Transverse colon (tissue), 4 donors: ENCODE measurements at regions not wholly inside any gene's neighbourhood (a gene's known extent, or its start where the extent isn't known, plus 50 kb on each side); places are given as distances from the start of the nearest gene placed in this dataset.

Experiments used
- DNase-seq: peaks from one replicate; pipeline ENCODE4 v3.0.0-alpha.2; 2019
- H3K27ac ChIP-seq, 4 donors: fragments of 200-600 bp; sonication (generic); 2 replicates each; pipeline ENCODE4 v1.5.1; 2016 to 2018; ENCODE audit warnings: inconsistent platforms in 4 of 4
- H3K27me3 ChIP-seq: fragments of 200-600 bp; sonication (generic); 2 replicates; pipeline ENCODE4 v1.5.1; 2017; ENCODE audit warnings: inconsistent platforms
- H3K36me3 ChIP-seq, 4 donors: fragments of 200-600 bp; sonication (generic); 2 replicates each; pipeline ENCODE4 v1.5.1; 2017 to 2019; ENCODE audit warnings: inconsistent platforms in 4 of 4
- H3K4me1 ChIP-seq, 4 donors: fragments of 200-600 bp; sonication (generic); 2 replicates each; pipeline ENCODE4 v1.5.1; 2017 to 2020; ENCODE audit warnings: inconsistent platforms in 4 of 4
- H3K4me3 ChIP-seq, 4 donors: fragments of 200-600 bp; sonication (generic); 1 replicate in 1 of 4; 2 replicates in 3 of 4; pipeline versions ENCODE4 v1.5.1 to v1.6.1; 2017 to 2019; ENCODE audit warnings: inconsistent platforms in 4 of 4
- H3K9me3 ChIP-seq, 2 donors: fragments of 200-600 bp; sonication (generic); 2 replicates each; pipeline ENCODE4 v1.5.1; 2017 to 2019; ENCODE audit warnings: inconsistent platforms in 2 of 2
- EP300 ChIP-seq: sonication (generic); formaldehyde crosslinking; IDR thresholded peaks from one replicate; pipeline ENCODE4 v1.6.1; 2017; ENCODE audit warnings: antibody characterized with exemption, low read depth
- POLR2A ChIP-seq: fragments of 450-650 bp; IDR thresholded peaks from one replicate; pipeline ENCODE4 v1.6.1; 2016; ENCODE audit warnings: antibody characterized with exemption, mild to moderate bottlenecking, moderate library complexity
- POLR2AphosphoS5 ChIP-seq, 3 donors: sonication (generic); formaldehyde crosslinking; IDR thresholded peaks; one replicate each; pipeline ENCODE4 v1.6.1; 2016; ENCODE audit warnings: antibody characterized with exemption in 3 of 3
- WGBS, 2 donors: methylation state at CpG; one replicate each; pipeline ENCODE4 v1.1.5; 2018; ENCODE audit warnings: low coverage in 1 of 2; 5-methylcytosine and 5-hydroxymethylcytosine counted together
- in situ Hi-C, 4 donors: fragments of 200-750 bp; cut with MboI; loops; one replicate each; pipeline versions ENCODE4 v1.15.0 to v1.15.1; 2017; ENCODE audit warnings: low sequenced_read_pairs in 3 of 4, low pct_ligation_motif_present in 1 of 4, low pct_unique_long_range_greater_than_20kb in 1 of 4
- intact Hi-C: fragments of 100-400 bp; cut with DNase I; formaldehyde crosslinking; loops from one replicate; pipeline ENCODE4 v1.15.1; 2023; ENCODE audit warnings: low total_unique reads
- TF ChIP-seq, protein P1 (sequence below), 5 experiments: fragments of 200-600 bp in 3 of 5; fragments of 450-650 bp in 2 of 5; sonication (generic) in 3 of 5; IDR thresholded peaks; 1 replicate in 2 of 5; 2 replicates in 3 of 5; pipeline ENCODE4 v1.5.1; 2016 to 2017; ENCODE audit warnings: antibody characterized with exemption in 5 of 5, inconsistent platforms in 3 of 5, mild to moderate bottlenecking in 2 of 5, moderate library complexity in 1 of 5

DNA sequence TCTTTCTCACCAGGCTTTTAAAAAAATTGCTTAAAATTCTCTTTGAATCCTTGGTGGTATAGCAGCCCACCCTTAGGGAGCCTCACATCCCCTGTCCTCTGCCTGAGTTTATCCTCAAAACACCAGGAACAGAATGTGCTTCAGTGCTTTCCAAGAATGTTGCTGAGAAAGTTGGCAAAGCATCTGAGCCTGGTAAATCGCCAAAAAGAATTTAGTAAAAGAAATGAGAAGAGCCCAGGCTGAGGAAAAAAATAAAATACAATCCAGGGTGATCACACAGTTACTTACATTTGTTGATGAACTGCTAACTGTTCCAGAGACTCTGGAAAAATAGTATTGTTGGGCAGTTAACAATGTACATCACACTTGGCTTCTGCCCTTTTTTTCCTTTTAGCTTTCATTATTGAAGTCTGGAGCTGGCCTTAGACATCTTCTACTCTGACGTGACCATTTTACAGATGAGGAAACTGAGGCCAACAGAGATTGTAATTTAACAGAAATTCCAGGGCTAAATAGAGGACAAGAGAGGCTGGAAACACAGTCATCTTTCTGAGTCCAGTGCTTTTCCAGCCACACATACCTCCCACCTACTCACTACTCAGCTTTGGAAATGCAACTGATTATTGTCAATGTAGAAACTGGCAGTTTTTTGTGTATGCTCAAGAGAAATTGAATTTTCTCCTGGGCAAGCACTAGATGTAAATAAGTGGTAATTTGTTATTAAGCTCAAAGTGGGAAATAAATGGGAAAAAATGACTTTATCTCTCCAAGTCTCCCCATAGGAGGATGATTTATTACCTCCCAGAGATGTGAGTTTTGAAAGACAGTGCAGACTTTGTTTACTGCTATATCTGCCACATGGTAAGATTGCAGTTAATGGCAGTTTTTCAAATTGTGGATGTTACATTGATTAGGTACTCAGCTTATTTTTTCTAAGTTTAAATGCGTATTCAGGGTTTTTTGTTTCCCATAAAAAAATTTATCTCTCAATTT, 86.7 kb upstream of the ALDH1A1 start:
- intact Hi-C loops = loop anchor here (5.0 kb wide), 1 partner anchor 167 kb away; no protein-coding TSS in a partner anchor
- Histone ChIP-seq H3K9me3 (no peaks in the 10 kb centered on the region), H3K27ac (peak overlapping the region; percentile 73 to 88 (median 76)), H3K4me1 (peaks cover 0 to 28% (median 14%) of the 10 kb centered on the region in 4 donors), H3K27me3 (no peaks in the 10 kb centered on the region), H3K36me3 (no peaks in the 10 kb centered on the region), H3K4me3 (no peak overlapping the region)
- in situ Hi-C loops = no loop called here
- peak; percentile 22 for DNase-seq
- WGBS, 2 donors = 67 to 76% methylated on average over 3 of the region's 3 CpGs
- TF ChIP-seq EP300 (peak; percentile 90), POLR2AphosphoS5 (IDR thresholded peaks at IDR 0.05) (peak; percentile 70 to 86 (median 83)), POLR2A (no peak)
- TF ChIP-seq, protein P1, sequence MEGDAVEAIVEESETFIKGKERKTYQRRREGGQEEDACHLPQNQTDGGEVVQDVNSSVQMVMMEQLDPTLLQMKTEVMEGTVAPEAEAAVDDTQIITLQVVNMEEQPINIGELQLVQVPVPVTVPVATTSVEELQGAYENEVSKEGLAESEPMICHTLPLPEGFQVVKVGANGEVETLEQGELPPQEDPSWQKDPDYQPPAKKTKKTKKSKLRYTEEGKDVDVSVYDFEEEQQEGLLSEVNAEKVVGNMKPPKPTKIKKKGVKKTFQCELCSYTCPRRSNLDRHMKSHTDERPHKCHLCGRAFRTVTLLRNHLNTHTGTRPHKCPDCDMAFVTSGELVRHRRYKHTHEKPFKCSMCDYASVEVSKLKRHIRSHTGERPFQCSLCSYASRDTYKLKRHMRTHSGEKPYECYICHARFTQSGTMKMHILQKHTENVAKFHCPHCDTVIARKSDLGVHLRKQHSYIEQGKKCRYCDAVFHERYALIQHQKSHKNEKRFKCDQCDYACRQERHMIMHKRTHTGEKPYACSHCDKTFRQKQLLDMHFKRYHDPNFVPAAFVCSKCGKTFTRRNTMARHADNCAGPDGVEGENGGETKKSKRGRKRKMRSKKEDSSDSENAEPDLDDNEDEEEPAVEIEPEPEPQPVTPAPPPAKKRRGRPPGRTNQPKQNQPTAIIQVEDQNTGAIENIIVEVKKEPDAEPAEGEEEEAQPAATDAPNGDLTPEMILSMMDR (IDR thresholded peaks at IDR 0.05) = no peak

DNA sequence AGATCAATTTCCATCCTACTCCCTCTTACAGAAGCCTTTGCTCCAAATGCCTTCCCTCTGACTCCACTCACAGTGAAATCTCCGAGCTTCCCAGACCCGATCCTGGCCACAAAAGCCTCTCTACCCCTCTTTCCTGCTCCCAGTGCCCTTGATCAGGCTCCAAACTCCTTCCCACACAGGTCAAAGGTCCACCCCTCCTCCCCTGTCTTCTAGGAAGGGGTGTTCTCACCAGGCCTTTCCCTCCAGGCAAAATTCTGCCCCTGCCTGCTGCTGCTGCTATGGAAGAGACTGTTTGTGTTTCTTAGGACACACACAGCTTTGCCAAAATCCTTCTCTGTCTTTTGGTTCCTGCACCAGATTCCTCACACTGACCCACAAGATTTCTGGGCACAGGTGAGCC, 85.8 kb upstream of the ALDH1A1 start:
- H3K4me3 ChIP-seq = no peak overlapping the region
- in situ Hi-C loops (no loop called here), intact Hi-C loops (loop anchor here (5.0 kb wide), 1 partner anchor 166 kb away; no protein-coding TSS in a partner anchor)
- H3K4me1 ChIP-seq = peaks cover 0 to 28% (median 14%) of the 10 kb centered on the region in 4 donors
- H3K9me3 ChIP-seq = no peaks in the 10 kb centered on the region
- WGBS, 2 donors = 17 to 38% methylated on average over 2 of the region's 2 CpGs
- H3K27me3 ChIP-seq = no peaks in the 10 kb centered on the region
- no peaks in the 10 kb centered on the region for H3K36me3 ChIP-seq
- peak; percentile 42 for DNase-seq
- no peak for TF ChIP-seq POLR2A
- peak in 1 of 3 donors; percentile 21 for TF ChIP-seq POLR2AphosphoS5 (IDR thresholded peaks at IDR 0.05)
- no peak for TF ChIP-seq EP300
- peak overlapping the region; percentile 73 to 88 (median 76) for H3K27ac ChIP-seq

DNA sequence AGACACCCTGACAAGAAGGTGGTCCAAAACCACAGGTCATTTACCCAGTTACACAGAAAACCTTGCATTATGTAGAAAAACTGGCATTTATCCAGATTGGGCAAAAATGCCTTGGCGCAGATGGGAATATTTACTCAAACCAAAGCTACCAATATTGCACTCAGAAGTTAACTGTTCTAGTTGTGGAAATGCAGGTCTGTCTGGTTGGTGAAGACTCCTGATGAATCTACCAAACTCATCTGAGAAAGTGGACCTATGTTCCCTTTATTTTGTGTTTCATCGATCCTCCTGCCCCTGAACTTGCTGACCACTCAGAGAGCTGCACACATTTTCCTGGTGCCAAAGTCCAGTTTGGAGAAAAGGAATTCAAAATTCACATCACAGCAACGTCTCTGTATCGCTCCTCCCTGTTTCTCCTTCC, 85.2 kb upstream of the ALDH1A1 start:
- intact Hi-C loops = loop anchor here (5.0 kb wide), 1 partner anchor 166 kb away; no protein-coding TSS in a partner anchor
- DNase-seq = no peak
- Histone ChIP-seq H3K4me3 (no peak overlapping the region), H3K9me3 (no peaks in the 10 kb centered on the region), H3K4me1 (peaks cover 0 to 28% (median 14%) of the 10 kb centered on the region in 4 donors), H3K27me3 (no peaks in the 10 kb centered on the region), H3K36me3 (no peaks in the 10 kb centered on the region), H3K27ac (peak overlapping the region; percentile 73 to 88 (median 76))
- no peak for TF ChIP-seq EP300
- TF ChIP-seq POLR2AphosphoS5 (IDR thresholded peaks at IDR 0.05) = no peak
- TF ChIP-seq, protein P1 (IDR thresholded peaks at IDR 0.05) = no peak
- TF ChIP-seq POLR2A = no peak
- WGBS, 2 donors = 45 to 48% methylated on average over 4 of the region's 4 CpGs
- in situ Hi-C loops = no loop called here

DNA sequence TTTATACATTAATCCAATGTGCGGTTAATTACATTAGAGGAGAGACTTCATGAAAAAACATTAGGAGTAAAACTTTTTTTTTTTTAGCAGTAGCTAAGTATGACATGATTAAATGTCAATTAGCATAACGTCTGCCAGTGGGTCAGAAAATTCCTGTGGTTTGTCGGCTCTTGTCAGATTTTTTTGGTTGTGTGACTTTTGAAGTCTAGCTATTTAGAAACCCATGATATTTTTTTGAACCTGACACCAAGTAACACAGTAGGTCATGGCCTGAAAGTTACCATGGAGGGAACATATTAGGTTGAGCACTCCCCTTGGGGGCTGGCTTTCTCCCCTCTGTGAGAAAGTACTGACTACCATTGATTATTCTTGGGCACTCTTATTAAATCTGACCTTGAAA, 84.8 kb upstream of the ALDH1A1 start:
- Histone ChIP-seq H3K4me3 (no peak overlapping the region), H3K27ac (peak overlapping the region; percentile 73 to 88 (median 76)), H3K4me1 (peaks cover 0 to 28% (median 14%) of the 10 kb centered on the region in 4 donors), H3K27me3 (no peaks in the 10 kb centered on the region), H3K9me3 (no peaks in the 10 kb centered on the region), H3K36me3 (no peaks in the 10 kb centered on the region)
- no peak for TF ChIP-seq POLR2AphosphoS5 (IDR thresholded peaks at IDR 0.05)
- TF ChIP-seq, protein P1 (IDR thresholded peaks at IDR 0.05) = no peak
- TF ChIP-seq EP300 = no peak
- no peak for TF ChIP-seq POLR2A
- in situ Hi-C loops (no loop called here), intact Hi-C loops (loop anchor here (5.0 kb wide), 1 partner anchor 165 kb away; no protein-coding TSS in a partner anchor)
- DNase-seq = no peak
- 52 to 83% methylated on average over 3 of the region's 3 CpGs for WGBS, 2 donors
